Spleen (tissue), 11 donors: ENCODE measurements at regions not wholly inside any gene's neighbourhood (a gene's known extent, or its start where the extent isn't known, plus 50 kb on each side); places are given as distances from the start of the nearest gene placed in this dataset.
"Not testable (repeated sequence)": the region's sequence is repeated elsewhere in the genome, so short reads cannot be mapped to it uniquely, and the experiment has no call there.

Experiments
- DNase-seq: peaks from one replicate; pipeline ENCODE4 v3.0.0-alpha.2; 2020
- H3K27ac ChIP-seq, 8 donors: fragments of 200-600 bp; sonication (generic) in 7 of 8; 1 replicate in 4 of 8; 2 replicates in 4 of 8; pipeline versions ENCODE4 v1.5.0 to v1.8.0; 2016 to 2021; ENCODE audit warnings: inconsistent platforms in 4 of 8, mild to moderate bottlenecking in 4 of 8, moderate library complexity in 1 of 8
- H3K27me3 ChIP-seq, 7 donors: fragments of 200-600 bp; sonication (generic) in 6 of 7; replicated peaks in 1 of 7; 1 replicate in 4 of 7; 2 replicates in 3 of 7; pipeline versions ENCODE4 v1.5.0 to v1.8.0; 2016 to 2021; ENCODE audit warnings: inconsistent platforms in 3 of 7, mild to moderate bottlenecking in 1 of 7
- H3K36me3 ChIP-seq, 6 donors: fragments of 200-600 bp; sonication (generic) in 5 of 6; 1 replicate in 4 of 6; 2 replicates in 2 of 6; pipeline versions ENCODE4 v1.5.0 to v1.8.0; 2016 to 2021; ENCODE audit warnings: inconsistent platforms in 2 of 6
- H3K4me1 ChIP-seq, 6 donors: fragments of 200-600 bp; sonication (generic) in 5 of 6; 1 replicate in 3 of 6; 2 replicates in 3 of 6; pipeline versions ENCODE4 v1.5.0 to v1.8.0; 2016 to 2021; ENCODE audit warnings: inconsistent platforms in 3 of 6
- H3K4me3 ChIP-seq, 8 donors: fragments of 200-600 bp; sonication (generic) in 7 of 8; 1 replicate in 4 of 8; 2 replicates in 4 of 8; pipeline versions ENCODE4 v1.5.0 to v1.8.0; 2016 to 2021; ENCODE audit warnings: inconsistent platforms in 4 of 8, mild to moderate bottlenecking in 4 of 8, moderate library complexity in 2 of 8
- H3K9me3 ChIP-seq, 8 donors: fragments of 200-600 bp; sonication (generic) in 7 of 8; 1 replicate in 4 of 8; 2 replicates in 4 of 8; pipeline versions ENCODE4 v1.5.0 to v1.8.0; 2016 to 2021; ENCODE audit warnings: inconsistent platforms in 4 of 8
- WGBS, 5 donors: extraction: QIAGEN DNeasy Blood & Tissue Kit in 3 of 5; methylation state at CpG; one replicate each; pipeline versions ENCODE4 v1.1.5 to v1.1.7; 2013 to 2018; 5-methylcytosine and 5-hydroxymethylcytosine counted together
- intact Hi-C: fragments of 100-400 bp; cut with DNase I; formaldehyde crosslinking; loops from one replicate; pipeline ENCODE4 v1.15.0; 2023; ENCODE audit warnings: low total_unique reads
- donor health status: healthy with polysubstance abuse.
- donor health status: DM: no; HTN: no; CAD: no; lungs with moderate emphysema.
- donor health status: DM: no; HTN: no; CAD: no.
- donor health status: Bipolar disorder and iron deficiency.
- donor health status: healthy.
- donor health status: DM: no; HTN: no; CAD: no.
- donor health status: DM: yes; HTN: yes; CAD: no.

DNA sequence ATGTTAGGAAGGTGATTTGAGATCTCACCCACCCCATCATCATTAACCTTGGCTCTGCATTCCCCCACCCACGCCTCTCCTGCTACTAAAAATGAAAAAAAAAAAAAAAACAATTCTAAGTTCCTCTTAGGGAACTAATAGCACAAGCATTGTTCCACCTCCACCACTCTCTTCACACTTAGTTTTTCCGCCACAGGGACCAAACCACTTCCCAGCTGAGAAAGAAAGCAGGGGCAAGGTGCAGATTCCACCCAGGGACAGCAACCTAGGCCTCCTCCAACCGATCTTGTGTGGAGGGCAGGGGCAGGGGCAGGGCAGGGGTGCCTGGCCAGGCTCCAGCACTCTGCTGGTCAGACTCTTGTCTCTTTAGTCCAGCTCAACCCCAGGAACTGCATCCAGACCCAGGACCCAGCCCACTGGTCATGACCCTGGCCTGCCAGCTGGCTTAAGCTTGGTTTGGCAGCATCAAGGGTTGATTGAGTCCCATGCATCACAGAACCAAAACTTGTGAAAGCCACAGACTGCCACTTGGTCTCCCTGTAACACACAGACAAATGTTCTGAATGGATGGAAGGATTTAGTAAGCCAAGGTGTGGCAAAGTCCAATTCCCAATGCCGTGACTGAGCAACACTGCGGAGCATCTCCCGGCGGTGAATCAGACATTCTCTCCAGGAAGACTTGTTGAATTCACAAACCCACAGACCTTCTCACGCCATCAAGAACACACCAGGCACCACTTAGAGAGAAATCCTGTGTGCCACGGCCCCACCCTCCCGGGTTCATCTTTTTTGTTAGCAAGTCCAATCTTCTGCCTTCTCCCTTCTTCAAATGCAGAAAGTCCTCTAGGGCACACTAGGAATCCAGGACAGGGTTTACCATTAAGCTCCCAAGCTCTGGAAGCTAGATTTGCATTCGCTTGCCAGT, 900.5 kb downstream of the TUBA3C start:
- H3K27me3 ChIP-seq, H3K9me3 ChIP-seq, H3K27ac ChIP-seq, H3K36me3 ChIP-seq, H3K4me3 ChIP-seq, intact Hi-C loops, DNase-seq, H3K4me1 ChIP-seq: not testable (repeated sequence)
- WGBS, 5 donors: 47 to 81% (median 73%) methylated on average over 2 to 8 of the region's 11 CpGs

DNA sequence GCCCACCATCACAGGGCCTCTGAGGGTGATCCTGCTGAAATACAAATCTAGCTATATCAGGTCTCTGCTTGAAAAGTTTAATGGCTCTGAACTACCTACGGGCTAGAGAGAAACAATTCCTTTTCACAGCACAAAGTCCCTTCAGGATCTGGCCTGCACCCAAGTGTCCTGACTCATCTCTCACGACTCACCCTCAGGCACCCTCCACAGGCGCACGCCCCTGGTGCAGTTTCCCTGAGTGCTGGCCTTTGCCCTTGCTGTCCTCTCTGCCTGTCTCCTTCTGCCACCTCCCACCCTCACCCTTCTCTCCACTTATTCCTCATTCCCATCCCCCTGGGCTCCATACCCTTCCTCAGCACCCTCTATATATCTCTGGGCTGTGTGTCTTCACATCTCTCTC, 901.7 kb downstream of the TUBA3C start:
- H3K27me3 ChIP-seq, H3K4me3 ChIP-seq, H3K9me3 ChIP-seq, DNase-seq, H3K36me3 ChIP-seq, H3K27ac ChIP-seq, H3K4me1 ChIP-seq, intact Hi-C loops: not testable (repeated sequence)
- 82 to 91% (median 85%) methylated on average over 4 of the region's 4 CpGs for WGBS, 5 donors

DNA sequence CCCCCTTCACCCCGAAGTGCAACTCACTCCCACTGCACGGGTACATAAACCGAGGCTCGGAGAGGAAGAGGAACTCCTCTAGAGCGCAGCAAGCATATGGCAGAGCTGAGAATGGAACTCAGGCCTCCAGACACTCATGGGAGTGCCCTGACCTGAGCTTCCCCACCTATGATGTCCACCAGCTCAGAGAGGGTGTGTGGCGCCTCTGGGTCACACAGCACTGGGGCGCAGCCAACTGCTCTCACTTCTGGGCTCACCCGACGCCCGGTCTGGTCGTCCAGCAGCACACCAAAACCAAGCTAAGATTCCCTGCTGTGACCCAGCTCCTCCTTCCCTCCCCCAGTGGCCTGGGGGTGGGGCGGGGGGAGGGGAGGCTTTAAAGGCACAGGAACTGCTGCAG, 904.3 kb downstream of the TUBA3C start:
- H3K27me3 ChIP-seq, H3K36me3 ChIP-seq, H3K4me1 ChIP-seq, intact Hi-C loops, H3K27ac ChIP-seq, H3K4me3 ChIP-seq, DNase-seq, H3K9me3 ChIP-seq: not testable (repeated sequence)
- WGBS, 5 donors: 81 to 86% (median 83%) methylated on average over 5 to 12 of the region's 12 CpGs

DNA sequence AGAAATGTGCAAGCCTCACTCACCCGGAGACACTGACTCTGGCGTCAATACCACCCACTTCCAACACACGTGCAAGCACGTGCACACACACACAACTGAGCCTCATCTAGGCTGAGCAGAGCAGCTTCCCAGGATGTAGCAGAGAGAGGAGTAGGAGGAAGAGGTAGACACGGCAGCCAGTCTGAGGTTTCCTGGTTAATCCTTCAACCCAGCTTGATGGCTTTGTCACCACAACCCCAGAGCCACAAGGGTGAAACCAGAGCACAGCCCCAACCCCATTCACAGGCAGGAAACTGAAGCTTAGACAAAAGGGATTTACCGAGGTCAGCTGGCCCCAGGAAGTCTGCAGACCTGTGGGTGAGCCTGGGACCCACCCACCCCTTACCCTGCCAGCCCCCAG, 905.3 kb downstream of the TUBA3C start:
- 0 to 68% (median 55%) methylated on average over 1 to 6 of the region's 6 CpGs for WGBS, 5 donors
- H3K9me3 ChIP-seq, H3K27me3 ChIP-seq, DNase-seq, H3K4me1 ChIP-seq, H3K4me3 ChIP-seq, intact Hi-C loops, H3K36me3 ChIP-seq, H3K27ac ChIP-seq: not testable (repeated sequence)

DNA sequence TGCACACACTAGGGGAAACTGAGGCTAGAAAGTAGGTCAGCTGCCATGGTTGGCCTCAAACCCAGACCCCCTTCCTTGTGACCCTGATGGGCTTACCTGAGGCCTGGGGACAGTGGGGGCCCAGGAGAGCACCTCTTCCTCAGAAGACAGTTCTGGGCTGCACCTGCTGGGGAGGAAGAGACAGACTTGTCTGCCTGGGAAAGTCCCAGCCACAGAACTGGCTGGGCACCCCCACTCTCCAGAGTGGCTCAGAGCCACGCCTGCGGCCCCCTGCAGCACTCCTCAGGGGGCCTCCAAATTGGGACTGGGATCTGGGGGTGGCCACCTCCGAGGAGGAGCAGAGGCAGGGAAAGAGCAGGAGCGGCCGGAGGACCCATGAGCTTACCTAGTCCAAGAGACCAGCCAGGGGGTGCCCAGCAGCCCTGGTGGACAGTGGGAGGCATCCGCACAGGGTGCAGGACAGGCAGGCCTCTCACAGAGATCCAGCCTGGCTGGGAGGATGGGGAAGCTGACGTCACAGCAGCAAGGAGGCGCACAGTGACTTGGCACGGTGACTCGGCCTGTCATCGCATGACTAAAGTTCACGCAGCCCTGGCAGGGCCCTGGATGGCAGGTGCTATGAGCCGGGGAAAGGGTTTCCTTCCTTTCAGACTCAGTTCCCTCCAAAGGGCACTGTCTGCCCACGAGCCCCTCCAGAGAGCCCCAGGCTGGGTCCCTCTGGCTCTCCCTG, 907.7 kb downstream of the TUBA3C start:
- H3K36me3 ChIP-seq, H3K9me3 ChIP-seq, H3K27me3 ChIP-seq, intact Hi-C loops, H3K4me1 ChIP-seq, DNase-seq, H3K4me3 ChIP-seq, H3K27ac ChIP-seq: not testable (repeated sequence)
- WGBS, 5 donors: 40 to 88% (median 80%) methylated on average over 1 to 13 of the region's 14 CpGs

DNA sequence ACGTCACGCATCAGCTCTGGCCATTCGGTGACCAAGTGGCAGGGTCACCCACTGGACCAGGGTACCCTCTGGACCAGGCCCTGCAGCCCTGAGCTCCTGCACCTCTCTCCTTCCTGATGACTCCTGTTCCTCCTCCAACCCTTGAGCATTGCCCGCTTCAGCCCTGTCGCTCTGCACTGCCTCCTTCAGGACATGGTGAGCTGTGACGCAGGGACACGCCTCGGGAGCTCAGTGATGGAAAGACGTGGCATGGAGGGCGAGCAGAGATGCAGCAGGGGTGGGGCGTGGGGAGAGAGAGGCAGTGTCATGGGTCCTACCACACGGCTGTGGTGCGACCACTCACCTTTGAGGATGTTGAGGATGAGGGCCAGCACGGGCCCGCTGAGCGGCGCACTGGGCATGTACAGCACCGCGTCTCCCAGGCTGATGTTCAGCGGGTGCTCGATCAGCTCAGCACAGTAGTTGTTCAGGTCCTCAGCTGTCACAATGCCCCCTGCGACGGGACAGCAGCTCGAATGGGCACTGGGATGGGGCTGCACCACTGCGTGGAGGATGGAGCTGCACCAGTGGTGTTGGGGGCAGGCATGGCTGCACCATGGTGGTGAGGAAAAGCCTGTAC, 922.7 kb downstream of the TUBA3C start:
- H3K27me3 ChIP-seq, H3K4me1 ChIP-seq, H3K36me3 ChIP-seq, H3K27ac ChIP-seq, intact Hi-C loops, H3K4me3 ChIP-seq: not testable (repeated sequence)
- 85 to 92% (median 87%) methylated on average over 2 to 25 of the region's 25 CpGs for WGBS, 5 donors
- peak; percentile 55 for DNase-seq
- peaks cover 0 to 51% (median 0%) of the 10 kb centered on the region in 8 donors for H3K9me3 ChIP-seq

DNA sequence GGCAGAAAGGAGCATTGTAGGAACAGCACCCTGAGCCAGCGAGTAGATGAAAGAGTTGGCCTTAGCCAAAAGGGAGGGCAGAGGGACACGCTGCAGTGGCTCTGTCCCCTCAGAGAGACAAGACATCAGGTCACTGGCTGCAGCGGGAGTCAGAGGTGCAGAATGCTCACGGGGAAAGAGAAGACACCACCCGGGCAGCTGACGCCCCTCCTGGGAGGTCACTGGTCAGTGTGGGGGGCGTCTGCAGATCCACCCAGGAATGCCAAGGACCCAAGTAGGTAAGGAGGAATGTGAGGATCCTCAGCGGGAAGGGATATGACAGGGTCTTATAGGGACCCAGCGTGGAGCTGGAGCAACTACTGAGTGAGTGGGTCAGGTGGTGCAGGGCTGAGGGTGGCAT, 923.9 kb downstream of the TUBA3C start:
- DNase-seq, intact Hi-C loops: not testable (repeated sequence)

DNA sequence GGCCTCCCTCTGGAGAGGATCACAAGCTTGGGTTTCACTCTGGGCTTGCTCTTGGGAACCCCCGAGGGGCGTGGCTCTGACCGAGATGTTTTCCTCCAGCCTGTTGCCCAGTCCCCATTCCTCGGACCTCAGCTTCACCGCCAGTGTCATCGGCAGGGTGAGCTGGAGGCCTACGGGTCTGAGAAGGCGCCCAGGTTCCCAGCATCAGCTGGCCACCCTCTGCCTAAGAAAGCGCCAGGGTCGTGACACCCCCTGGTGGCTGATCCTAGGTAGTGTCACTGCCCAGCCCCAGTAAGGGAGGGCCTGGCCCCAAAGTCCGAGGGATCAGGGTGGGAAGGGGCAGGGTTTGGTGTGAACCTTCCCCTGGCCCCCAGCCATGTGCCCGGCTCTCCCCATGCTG, 928.8 kb downstream of the TUBA3C start:
- WGBS, 5 donors: 70 to 92% (median 83%) methylated on average over 2 to 10 of the region's 12 CpGs
- H3K4me3 ChIP-seq, H3K27me3 ChIP-seq, H3K36me3 ChIP-seq, intact Hi-C loops, H3K27ac ChIP-seq, H3K4me1 ChIP-seq: not testable (repeated sequence)
- peak; percentile 34 for DNase-seq
- peaks cover 0 to 49% (median 0%) of the 10 kb centered on the region in 8 donors for H3K9me3 ChIP-seq

More for the DNA sequence above, 923.9 kb downstream of the TUBA3C start:
- WGBS, 5 donors: 74 to 79% (median 76%) methylated on average over 6 to 9 of the region's 9 CpGs
- not testable (repeated sequence) for H3K4me3 ChIP-seq, H3K36me3 ChIP-seq, H3K27ac ChIP-seq, H3K4me1 ChIP-seq, H3K27me3 ChIP-seq
- peaks cover 0 to 57% (median 0%) of the 10 kb centered on the region in 8 donors for H3K9me3 ChIP-seq

DNA sequence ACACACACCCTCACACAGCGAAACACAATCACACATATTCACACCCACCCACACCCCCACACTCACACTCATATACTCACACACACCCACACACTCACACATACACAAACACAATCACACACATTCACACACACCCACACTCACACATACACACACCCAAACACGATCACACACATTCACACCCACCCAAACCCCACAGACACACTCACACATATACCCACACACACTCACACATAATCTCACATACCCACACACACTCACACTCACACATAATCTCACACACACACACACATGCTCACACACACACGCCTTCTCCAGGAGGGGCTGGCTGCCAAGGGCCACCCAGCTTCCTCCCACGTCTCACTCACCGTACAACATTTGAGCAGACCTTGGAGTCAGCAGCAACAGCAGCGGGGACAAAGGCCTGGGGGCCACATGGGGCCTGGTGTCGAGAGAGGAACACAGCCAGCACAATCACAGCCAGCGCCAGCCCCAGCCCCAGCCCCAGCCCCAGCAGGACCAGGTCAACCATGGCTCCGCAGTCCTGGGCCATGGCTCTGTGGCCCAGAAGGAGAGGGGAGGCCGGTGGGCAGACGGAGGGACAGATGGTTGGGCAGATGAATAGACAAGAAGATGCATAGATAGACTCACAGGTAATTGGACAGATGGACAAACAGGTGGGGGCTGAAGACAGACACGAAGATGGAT, 932.9 kb downstream of the TUBA3C start:
- H3K9me3 ChIP-seq: peaks cover 0 to 35% (median under 1%) of the 10 kb centered on the region in 8 donors
- 82 to 89% (median 87%) methylated on average over 8 to 12 of the region's 12 CpGs for WGBS, 5 donors
- H3K4me1 ChIP-seq, H3K27ac ChIP-seq, H3K4me3 ChIP-seq, H3K36me3 ChIP-seq, H3K27me3 ChIP-seq, DNase-seq, intact Hi-C loops: not testable (repeated sequence)

DNA sequence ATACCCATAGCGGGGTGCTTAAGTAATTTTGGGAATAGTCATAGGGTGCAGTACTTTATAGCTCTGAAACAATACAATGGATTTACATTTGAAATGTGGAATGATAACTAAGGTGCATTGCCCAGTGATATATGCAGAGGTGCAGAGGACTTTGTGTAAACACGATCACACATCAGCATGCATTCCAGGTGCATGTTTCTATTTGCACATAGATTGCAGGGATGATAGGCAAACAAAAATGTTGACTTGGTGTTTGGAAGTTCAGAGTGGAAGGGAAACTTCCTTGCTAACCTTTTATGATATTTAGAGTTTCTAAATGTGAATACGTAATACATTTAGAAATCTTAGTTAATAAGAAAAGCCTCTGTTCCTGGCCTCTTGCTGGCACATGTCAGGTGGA, 941.5 kb downstream of the TUBA3C start:
- 62 to 82% (median 74%) methylated on average over 3 of the region's 3 CpGs for WGBS, 5 donors

More for the DNA sequence above, 941.5 kb downstream of the TUBA3C start:
- H3K36me3 ChIP-seq, H3K27ac ChIP-seq, H3K27me3 ChIP-seq, DNase-seq, H3K4me1 ChIP-seq, intact Hi-C loops, H3K4me3 ChIP-seq: not testable (repeated sequence)
- H3K9me3 ChIP-seq: peaks cover 0 to 55% (median 13%) of the 10 kb centered on the region in 8 donors
